ENCODE measurements at regions not wholly inside any gene's neighbourhood (a gene's known extent, or its start where the extent isn't known, plus 50 kb on each side); places are given as distances from the start of the nearest gene placed in this dataset.

DNA sequence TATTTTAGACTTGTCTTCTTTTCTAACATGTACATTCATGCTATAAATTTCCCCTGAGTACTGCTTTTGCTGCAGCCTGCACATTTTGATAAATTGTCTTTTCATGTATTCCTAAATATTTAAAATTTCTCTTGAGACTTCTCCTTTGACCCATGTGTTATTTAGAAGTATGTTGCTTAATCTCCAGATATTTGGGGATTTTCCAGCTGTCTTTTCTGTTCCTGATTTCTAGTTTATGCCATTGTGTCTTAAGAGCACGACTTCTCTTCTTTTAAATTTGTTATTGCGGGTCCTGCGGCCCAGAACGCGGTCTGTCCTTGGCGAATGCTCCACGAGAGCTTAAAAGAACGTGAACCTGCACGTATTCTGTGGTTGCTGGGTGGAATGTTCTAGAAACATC lies 136.4 kb downstream of the KIF26A start:
- H3K27ac Mint-ChIP-seq: no peak overlapping the region
- peak overlapping the region; percentile 47; the same call in 1 of the 2 replicates for H2AFZ ChIP-seq

More for the DNA sequence above, 136.4 kb downstream of the KIF26A start:
- Histone ChIP-seq H3K4me1 (ENCODE audit: insufficient read depth) (no peaks in the 10 kb centered on the region), H3K4me2 (no peak overlapping the region), H3K4me3 (no peak overlapping the region), H3K36me3 (ENCODE audit: insufficient read depth) (no peaks in the 10 kb centered on the region), H3K27ac (ENCODE audit: low read depth) (no peak overlapping the region), H3K79me2 (replicated peaks; ENCODE audit: insufficient read depth) (no peaks in the 10 kb centered on the region), H3K27me3 (ENCODE audit: insufficient read depth) (no peaks in the 10 kb centered on the region), H4K20me1 (replicated peaks; ENCODE audit: insufficient read depth) (no peaks in the 10 kb centered on the region), H3F3A (replicated peaks; ENCODE audit: low read depth) (no peaks in the 10 kb centered on the region), H3K9me2 (ENCODE audit: insufficient read depth) (no peaks in the 10 kb centered on the region)
- Mint-ChIP-seq H3K4me3 (no peak overlapping the region), H3K4me1 (peaks cover 2% of the 10 kb centered on the region; the same call in 2 of the 3 replicates), H3K27me3 (ENCODE audit: insufficient read depth, low read depth, poor library complexity) (peaks cover 7% of the 10 kb centered on the region), H3K36me3 (ENCODE audit: low read depth) (no peaks in the 10 kb centered on the region; the same call in 2 of the 3 replicates), H3K9me3 (peaks cover 3% of the 10 kb centered on the region; the same call in 1 of the 3 replicates)
- ATAC-seq (no peak), DNase-seq (ENCODE audit: low spot score) (no peak)
- TF ChIP-seq, protein P1, sequence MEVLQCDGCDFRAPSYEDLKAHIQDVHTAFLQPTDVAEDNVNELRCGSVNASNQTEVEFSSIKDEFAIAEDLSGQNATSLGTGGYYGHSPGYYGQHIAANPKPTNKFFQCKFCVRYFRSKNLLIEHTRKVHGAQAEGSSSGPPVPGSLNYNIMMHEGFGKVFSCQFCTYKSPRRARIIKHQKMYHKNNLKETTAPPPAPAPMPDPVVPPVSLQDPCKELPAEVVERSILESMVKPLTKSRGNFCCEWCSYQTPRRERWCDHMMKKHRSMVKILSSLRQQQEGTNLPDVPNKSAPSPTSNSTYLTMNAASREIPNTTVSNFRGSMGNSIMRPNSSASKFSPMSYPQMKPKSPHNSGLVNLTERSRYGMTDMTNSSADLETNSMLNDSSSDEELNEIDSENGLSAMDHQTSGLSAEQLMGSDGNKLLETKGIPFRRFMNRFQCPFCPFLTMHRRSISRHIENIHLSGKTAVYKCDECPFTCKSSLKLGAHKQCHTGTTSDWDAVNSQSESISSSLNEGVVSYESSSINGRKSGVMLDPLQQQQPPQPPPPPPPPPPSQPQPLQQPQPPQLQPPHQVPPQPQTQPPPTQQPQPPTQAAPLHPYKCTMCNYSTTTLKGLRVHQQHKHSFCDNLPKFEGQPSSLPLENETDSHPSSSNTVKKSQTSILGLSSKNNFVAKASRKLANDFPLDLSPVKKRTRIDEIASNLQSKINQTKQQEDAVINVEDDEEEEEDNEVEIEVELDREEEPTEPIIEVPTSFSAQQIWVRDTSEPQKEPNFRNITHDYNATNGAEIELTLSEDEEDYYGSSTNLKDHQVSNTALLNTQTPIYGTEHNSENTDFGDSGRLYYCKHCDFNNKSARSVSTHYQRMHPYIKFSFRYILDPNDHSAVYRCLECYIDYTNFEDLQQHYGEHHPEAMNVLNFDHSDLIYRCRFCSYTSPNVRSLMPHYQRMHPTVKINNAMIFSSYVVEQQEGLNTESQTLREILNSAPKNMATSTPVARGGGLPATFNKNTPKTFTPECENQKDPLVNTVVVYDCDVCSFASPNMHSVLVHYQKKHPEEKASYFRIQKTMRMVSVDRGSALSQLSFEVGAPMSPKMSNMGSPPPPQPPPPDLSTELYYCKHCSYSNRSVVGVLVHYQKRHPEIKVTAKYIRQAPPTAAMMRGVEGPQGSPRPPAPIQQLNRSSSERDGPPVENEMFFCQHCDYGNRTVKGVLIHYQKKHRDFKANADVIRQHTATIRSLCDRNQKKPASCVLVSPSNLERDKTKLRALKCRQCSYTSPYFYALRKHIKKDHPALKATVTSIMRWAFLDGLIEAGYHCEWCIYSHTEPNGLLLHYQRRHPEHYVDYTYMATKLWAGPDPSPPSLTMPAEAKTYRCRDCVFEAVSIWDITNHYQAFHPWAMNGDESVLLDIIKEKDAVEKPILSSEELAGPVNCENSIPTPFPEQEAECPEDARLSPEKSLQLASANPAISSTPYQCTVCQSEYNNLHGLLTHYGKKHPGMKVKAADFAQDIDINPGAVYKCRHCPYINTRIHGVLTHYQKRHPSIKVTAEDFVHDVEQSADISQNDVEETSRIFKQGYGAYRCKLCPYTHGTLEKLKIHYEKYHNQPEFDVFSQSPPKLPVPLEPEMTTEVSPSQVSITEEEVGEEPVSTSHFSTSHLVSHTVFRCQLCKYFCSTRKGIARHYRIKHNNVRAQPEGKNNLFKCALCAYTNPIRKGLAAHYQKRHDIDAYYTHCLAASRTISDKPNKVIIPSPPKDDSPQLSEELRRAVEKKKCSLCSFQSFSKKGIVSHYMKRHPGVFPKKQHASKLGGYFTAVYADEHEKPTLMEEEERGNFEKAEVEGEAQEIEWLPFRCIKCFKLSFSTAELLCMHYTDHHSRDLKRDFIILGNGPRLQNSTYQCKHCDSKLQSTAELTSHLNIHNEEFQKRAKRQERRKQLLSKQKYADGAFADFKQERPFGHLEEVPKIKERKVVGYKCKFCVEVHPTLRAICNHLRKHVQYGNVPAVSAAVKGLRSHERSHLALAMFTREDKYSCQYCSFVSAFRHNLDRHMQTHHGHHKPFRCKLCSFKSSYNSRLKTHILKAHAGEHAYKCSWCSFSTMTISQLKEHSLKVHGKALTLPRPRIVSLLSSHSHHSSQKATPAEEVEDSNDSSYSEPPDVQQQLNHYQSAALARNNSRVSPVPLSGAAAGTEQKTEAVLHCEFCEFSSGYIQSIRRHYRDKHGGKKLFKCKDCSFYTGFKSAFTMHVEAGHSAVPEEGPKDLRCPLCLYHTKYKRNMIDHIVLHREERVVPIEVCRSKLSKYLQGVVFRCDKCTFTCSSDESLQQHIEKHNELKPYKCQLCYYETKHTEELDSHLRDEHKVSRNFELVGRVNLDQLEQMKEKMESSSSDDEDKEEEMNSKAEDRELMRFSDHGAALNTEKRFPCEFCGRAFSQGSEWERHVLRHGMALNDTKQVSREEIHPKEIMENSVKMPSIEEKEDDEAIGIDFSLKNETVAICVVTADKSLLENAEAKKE (CRISPR knock-in tag; IDR thresholded peaks at IDR 0.05): no peak
- TF ChIP-seq CREB1 (CRISPR knock-in tag; IDR thresholded peaks at IDR 0.05; ENCODE audit: low read depth) (no peak), EZH2phosphoT487 (IDR thresholded peaks at IDR 0.05; ENCODE audit: unreplicated experiment) (no peak), NANOG (IDR thresholded peaks at IDR 0.05; ENCODE audit: borderline replicate concordance) (no peak), CTCF (conservative IDR thresholded peaks at IDR 0.05; ENCODE audit: low read depth in 2 of 2) (no peak), EZH2 (IDR thresholded peaks at IDR 0.05; ENCODE audit: low read depth, unreplicated experiment) (no peak), JUNB (IDR thresholded peaks at IDR 0.05; ENCODE audit: unreplicated experiment) (no peak), STAT1 (IDR thresholded peaks at IDR 0.05; ENCODE audit: unreplicated experiment) (no peak), POLR2AphosphoS5 (IDR thresholded peaks at IDR 0.05; ENCODE audit: low read depth) (no peak), ZNF114 (CRISPR knock-in tag; IDR thresholded peaks at IDR 0.05) (no peak), ZNF331 (CRISPR knock-in tag; IDR thresholded peaks at IDR 0.05; ENCODE audit: low read depth) (no peak)
- TF ChIP-seq, protein P2, sequence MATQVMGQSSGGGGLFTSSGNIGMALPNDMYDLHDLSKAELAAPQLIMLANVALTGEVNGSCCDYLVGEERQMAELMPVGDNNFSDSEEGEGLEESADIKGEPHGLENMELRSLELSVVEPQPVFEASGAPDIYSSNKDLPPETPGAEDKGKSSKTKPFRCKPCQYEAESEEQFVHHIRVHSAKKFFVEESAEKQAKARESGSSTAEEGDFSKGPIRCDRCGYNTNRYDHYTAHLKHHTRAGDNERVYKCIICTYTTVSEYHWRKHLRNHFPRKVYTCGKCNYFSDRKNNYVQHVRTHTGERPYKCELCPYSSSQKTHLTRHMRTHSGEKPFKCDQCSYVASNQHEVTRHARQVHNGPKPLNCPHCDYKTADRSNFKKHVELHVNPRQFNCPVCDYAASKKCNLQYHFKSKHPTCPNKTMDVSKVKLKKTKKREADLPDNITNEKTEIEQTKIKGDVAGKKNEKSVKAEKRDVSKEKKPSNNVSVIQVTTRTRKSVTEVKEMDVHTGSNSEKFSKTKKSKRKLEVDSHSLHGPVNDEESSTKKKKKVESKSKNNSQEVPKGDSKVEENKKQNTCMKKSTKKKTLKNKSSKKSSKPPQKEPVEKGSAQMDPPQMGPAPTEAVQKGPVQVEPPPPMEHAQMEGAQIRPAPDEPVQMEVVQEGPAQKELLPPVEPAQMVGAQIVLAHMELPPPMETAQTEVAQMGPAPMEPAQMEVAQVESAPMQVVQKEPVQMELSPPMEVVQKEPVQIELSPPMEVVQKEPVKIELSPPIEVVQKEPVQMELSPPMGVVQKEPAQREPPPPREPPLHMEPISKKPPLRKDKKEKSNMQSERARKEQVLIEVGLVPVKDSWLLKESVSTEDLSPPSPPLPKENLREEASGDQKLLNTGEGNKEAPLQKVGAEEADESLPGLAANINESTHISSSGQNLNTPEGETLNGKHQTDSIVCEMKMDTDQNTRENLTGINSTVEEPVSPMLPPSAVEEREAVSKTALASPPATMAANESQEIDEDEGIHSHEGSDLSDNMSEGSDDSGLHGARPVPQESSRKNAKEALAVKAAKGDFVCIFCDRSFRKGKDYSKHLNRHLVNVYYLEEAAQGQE (IDR thresholded peaks at IDR 0.05; ENCODE audit: unreplicated experiment): no peak
- TF ChIP-seq, protein P3, sequence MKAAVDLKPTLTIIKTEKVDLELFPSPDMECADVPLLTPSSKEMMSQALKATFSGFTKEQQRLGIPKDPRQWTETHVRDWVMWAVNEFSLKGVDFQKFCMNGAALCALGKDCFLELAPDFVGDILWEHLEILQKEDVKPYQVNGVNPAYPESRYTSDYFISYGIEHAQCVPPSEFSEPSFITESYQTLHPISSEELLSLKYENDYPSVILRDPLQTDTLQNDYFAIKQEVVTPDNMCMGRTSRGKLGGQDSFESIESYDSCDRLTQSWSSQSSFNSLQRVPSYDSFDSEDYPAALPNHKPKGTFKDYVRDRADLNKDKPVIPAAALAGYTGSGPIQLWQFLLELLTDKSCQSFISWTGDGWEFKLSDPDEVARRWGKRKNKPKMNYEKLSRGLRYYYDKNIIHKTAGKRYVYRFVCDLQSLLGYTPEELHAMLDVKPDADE (IDR thresholded peaks at IDR 0.05): no peak

All from GM23338 (cell line).